Fibroblast of skin of scalp (primary cell): ENCODE measurements at regions not wholly inside any gene's neighbourhood (a gene's known extent, or its start where the extent isn't known, plus 50 kb on each side); places are given as distances from the start of the nearest gene placed in this dataset.

Experiments used
- DNase-seq: peaks from one replicate; pipeline ENCODE4 v3.0.0-alpha.2; 2013

- DNase-seq = no peak
Observed at GRCh38 chr5:98999631-99000030, 70.8 kb upstream of the CHD1 start.

GRCh38 chr5:98997000-98997399 lies 68.2 kb upstream of the CHD1 start:
- DNase-seq = peak; percentile 88

GRCh38 chr5:98994611-98995010 lies 65.8 kb upstream of the CHD1 start:
- no peak for DNase-seq

- DNase-seq = no peak
Observed at GRCh38 chr5:98993512-98993911, 64.7 kb upstream of the CHD1 start.

- DNase-seq = no peak
Observed at GRCh38 chr5:98992552-98992951, 63.7 kb upstream of the CHD1 start.

- DNase-seq = no peak
Observed at GRCh38 chr5:98989727-98990126, 60.9 kb upstream of the CHD1 start.

- DNase-seq = no peak
Observed at GRCh38 chr5:98986587-98986986, 57.8 kb upstream of the CHD1 start.

- no peak for DNase-seq
Observed at GRCh38 chr5:98982880-98983279, 54.1 kb upstream of the CHD1 start.
